Motor neuron (in vitro differentiated cells): ENCODE measurements at regions not wholly inside any gene's neighbourhood (a gene's known extent, or its start where the extent isn't known, plus 50 kb on each side); places are given as distances from the start of the nearest gene placed in this dataset.
A peak's percentile ranks its signal among the peaks of the same experiment; 100 is the strongest.

ENCODE experiments used
- ATAC-seq, 8 experiments: fragments of 200-7000 bp; cut with Tn5 transposase; replicated peaks in 6 of 8; 2 replicates each; pipeline ENCODE4 v1.8.0; 2021; ENCODE audit warnings: mild to moderate bottlenecking in 8 of 8, moderate library complexity in 8 of 8
- H3K27ac ChIP-seq, 2 donors: fragments of 250-450 bp; sonication (Bioruptor Pico); 2 replicates each; pipeline ENCODE4 v1.9.0; 2021; ENCODE audit warnings: antibody characterized with exemption in 2 of 2, mild to moderate bottlenecking in 2 of 2, moderate library complexity in 1 of 2
- H3K4me1 ChIP-seq, 2 donors: fragments of 250-450 bp; sonication (Bioruptor Pico); replicated peaks in 1 of 2; 2 replicates each; pipeline ENCODE4 v1.6.1; 2021; ENCODE audit warnings: antibody characterized with exemption in 2 of 2, mild to moderate bottlenecking in 2 of 2, moderate library complexity in 1 of 2
- H3K4me3 ChIP-seq, 5 donors: fragments of 250-450 bp; sonication (Bioruptor Pico); 2 replicates each; pipeline ENCODE4 v1.9.0; 2021; ENCODE audit warnings: antibody characterized with exemption in 5 of 5, mild to moderate bottlenecking in 5 of 5, moderate library complexity in 4 of 5
- whole genome bisulfite sequencing, 10 experiments: fragments of 450-650 bp; shearing (Covaris generic); methylation state at CpG; one replicate each; pipeline ENCODE4 v1.0.0; 2022; 5-methylcytosine and 5-hydroxymethylcytosine counted together
- in situ Hi-C, 9 experiments: fragments of 400-800 bp; cut with MboI; loops; one replicate each; pipeline ENCODE4 v1.15.0; 2021; ENCODE audit warnings: low sequenced_read_pairs in 9 of 9, low pct_unique_long_range_greater_than_20kb in 2 of 9; ENCODE audit not compliant: unreplicated experiment in 9 of 9

DNA sequence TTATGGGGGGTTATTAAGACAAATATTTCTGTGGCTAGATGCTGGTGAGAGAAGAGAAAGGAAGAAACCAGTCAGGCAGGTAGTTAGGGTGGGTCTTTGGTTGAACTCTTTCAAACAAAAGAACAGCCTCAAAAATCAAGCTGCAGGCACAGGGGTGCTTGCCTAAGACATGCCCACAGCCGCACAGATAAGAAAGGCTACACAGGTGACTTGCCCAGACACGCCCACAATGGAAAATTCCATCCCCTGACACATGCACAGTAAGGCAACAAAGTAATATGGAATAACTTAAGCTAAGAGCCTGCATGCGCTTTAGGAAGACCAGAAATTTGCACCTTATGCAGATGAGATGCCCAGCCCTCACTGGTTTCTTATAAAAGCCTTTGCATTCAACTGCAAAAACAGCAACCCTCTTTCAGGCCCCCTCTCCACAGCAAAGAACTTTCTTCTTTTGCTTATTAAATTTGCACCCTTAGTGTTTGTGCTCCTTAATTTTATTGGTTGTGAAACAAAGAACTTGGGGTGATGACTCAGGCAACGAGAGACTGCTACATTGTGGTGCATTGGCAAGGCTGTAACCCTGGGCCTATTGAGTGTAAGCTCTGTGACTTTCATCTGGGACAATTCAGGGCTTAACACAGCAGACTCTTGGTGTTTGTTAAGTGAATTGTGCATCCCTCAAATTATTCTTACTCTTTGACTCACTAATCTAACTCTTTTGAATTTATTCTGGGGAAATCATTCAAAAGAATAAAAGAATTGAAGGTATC lies 149.4 kb downstream of the RPAP3 start:
- peak; percentile 71 to 96 (median 88) for ATAC-seq
- no peak overlapping the region for H3K27ac ChIP-seq
- peaks cover 0 to 8% of the 10 kb centered on the region in 2 donors for H3K4me1 ChIP-seq
- no peak overlapping the region for H3K4me3 ChIP-seq
- in situ Hi-C loops, result no loop called here
- WGBS, 10 experiments, result 0 to 64% (median 50%) methylated on average over 1 to 4 of the region's 4 CpGs; no CpG with 5 or more reads in 1 of the 10 experiments

DNA sequence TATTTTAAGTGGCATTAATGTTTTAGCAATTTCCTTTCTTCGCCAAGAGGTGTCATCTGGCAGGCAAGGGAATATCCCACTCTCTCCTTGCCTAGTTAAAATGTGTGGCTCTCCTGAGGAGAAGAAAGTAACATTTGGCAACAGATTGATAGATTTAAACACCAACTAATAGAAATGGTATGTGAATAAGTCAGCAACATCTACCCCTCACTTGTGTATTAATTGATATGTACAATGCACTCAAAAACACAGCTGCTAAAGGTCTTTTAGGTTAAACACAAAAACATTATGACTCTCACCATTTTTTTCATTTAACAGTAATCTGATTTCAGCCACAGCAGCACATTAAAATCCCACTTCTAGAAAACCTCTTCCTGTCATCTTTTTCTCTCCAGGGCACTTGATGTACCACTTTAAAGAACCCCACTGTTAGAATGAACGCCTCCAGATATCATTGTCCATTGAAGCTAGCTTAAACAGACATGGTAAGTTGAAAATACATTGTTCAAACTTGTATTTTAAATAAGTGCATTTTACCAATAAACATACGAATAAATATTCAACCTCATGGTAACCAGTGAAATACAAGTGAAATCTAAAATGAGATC lies 151.7 kb downstream of the RPAP3 start:
- H3K4me1 ChIP-seq, result peaks cover 0 to 8% of the 10 kb centered on the region in 2 donors
- ATAC-seq, result no peak
- WGBS, 10 experiments, result 29 to 100% (median 77%) methylated on average over 1 to 3 of the region's 3 CpGs
- in situ Hi-C loops, result no loop called here
- no peak overlapping the region for H3K4me3 ChIP-seq
- no peak overlapping the region for H3K27ac ChIP-seq

DNA sequence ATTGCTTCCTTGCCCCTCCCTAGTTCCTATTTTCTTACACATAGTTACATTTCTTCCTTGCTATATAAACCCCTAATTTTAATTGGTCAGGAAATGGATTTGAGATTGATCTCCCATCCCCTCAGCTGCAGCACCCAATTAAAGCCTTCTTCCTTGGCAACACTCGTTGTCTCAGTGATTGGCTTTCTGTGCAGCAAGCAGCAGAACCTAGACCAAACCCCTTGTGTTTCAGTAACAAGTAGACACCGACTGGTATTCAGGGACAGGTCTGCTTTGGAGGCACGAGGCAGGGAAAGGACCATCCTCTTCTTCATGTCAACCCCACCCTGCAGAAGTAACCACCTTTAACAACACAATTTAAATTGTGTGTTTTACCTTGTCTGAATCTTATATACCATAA lies 152.6 kb downstream of the RPAP3 start:
- 9 to 100% (median 57%) methylated on average over 1 to 3 of the region's 3 CpGs; no CpG with 5 or more reads in 2 of the 10 experiments for WGBS, 10 experiments
- in situ Hi-C loops, result no loop called here
- peaks cover 0 to 8% of the 10 kb centered on the region in 2 donors for H3K4me1 ChIP-seq
- H3K27ac ChIP-seq, result no peak overlapping the region
- no peak for ATAC-seq
- no peak overlapping the region for H3K4me3 ChIP-seq

DNA sequence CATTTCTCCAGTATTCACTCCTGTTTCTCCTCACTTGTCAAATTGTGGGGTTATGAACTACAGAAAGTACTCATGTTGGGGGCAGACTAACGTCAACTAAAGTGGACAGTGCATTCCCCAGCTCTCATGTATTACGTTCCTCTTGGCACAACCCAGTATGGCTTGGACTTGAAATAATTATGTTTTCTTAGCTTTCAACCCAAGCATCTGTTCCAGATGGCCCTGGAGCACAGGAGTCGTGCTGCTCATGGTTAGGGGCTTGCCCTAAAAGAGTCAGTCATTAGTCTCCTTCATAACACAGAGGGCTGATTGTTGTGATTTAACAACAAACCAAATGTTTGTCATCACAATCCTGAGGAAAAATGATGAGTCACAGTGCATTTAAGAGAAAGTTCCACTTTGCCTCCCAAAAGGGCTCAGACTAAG lies 154.4 kb downstream of the RPAP3 start:
- Histone ChIP-seq H3K4me1 (peaks cover 0 to 2% of the 10 kb centered on the region in 2 donors), H3K27ac (no peak overlapping the region), H3K4me3 (no peak overlapping the region)
- in situ Hi-C loops, result no loop called here
- peak in 2 of 8 experiments; percentile 56 to 62 for ATAC-seq
- WGBS, 10 experiments, result 0 to 95% (median 60%) methylated on average over 1 to 3 of the region's 3 CpGs; no CpG with 5 or more reads in 1 of the 10 experiments

DNA sequence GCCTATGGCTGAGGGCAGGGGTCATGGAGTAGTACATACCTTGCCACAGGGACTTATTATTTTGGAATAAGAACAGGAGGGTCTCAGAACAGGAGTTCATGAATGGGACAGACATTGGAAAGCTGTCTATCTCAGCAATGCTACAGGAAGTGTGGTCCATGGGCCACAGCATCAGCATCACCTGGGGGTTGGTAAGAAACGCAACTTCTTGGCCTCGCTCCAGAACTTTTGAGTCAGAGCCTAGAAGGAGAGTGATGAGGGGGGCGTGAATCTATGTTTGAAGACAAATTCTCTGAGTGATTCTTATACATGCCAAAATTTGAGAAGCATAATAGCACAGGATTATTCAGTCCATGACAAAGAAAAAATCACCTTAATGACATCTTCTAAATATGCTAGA lies 156.6 kb downstream of the RPAP3 start:
- in situ Hi-C loops, result no loop called here
- no peaks in the 10 kb centered on the region for H3K4me1 ChIP-seq
- WGBS, 10 experiments, result 18 to 100% (median 79%) methylated on average over 1 to 3 of the region's 3 CpGs; no CpG with 5 or more reads in 2 of the 10 experiments
- H3K4me3 ChIP-seq, result no peak overlapping the region
- ATAC-seq, result no peak
- H3K27ac ChIP-seq, result no peak overlapping the region

DNA sequence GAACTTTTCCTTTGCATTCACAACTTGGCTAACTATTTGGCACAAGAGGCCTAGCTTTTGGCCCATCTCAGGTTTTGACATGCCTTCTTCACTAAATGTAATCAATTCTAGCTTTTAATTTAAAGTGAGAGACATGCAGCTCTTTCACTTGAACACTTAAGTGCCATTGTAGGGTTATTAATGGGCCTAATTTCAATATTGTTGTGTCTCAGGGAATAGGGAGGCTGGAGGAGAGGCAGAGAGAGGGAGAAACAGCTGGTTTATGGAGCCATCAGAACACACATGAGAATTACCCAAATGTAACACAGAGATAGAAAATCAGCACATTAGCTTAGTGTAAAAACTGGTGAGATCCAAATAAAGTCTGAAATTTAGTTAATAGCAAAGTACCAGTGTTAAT lies 157.4 kb downstream of the RPAP3 start:
- Histone ChIP-seq H3K4me1 (no peaks in the 10 kb centered on the region), H3K27ac (no peak overlapping the region), H3K4me3 (no peak overlapping the region)
- in situ Hi-C loops, result no loop called here
- ATAC-seq, result no peak

DNA sequence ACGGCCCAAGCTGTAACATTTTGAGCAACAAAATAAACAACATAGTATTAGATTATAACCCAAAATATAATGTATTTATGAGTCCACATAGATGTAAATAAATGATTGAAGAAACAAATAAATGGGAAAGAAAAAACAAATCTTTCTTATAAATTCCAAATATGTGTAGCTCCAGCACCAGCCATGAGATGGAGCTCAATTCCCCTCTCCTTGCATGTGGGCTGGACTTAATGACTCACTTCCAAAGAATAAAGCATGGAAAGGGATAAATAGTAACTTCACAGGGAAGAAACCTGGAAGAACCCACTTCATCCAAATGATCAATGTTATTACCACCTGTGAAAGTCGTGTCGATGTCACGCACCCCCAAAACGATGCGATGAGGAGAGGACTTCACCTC lies 158.8 kb downstream of the RPAP3 start:
- WGBS, 10 experiments, result 43 to 97% (median 90%) methylated on average over 1 to 6 of the region's 6 CpGs
- ATAC-seq, result peak in 2 of 8 experiments; percentile 36 to 61
- in situ Hi-C loops, result no loop called here

DNA sequence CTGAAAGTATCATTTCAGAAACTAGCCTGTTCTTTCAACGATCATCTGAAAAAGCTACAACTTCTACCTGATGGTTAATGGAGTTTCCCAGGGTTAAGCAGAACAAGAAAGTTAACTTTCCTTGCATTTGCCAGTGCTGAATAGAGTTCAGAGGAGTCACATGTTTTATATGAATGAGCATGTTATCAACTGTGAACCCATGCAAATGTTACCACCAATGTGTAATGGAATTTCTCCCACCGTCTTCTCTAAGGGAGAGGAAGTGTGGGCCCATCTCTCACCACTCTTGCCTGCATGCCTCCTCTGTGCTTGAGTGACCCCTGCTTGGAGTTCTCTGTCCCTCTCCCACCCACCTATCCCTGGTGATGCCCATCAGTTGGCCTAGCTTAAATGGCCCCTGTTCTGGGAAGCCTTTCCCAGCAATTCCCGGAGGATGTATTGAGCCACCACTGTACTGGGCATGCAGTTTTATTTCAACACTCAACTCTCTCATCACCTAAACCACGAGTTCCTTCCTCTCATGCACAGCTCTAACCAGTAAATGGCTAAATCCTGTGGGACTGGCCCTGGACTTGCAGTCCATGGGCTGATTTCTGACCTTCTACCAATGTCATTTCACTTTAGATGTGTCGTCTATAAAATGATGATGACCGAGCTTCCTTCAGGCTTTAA lies 159.8 kb downstream of the RPAP3 start:
- H3K27ac ChIP-seq, result no peak overlapping the region
- WGBS, 10 experiments, result 43 to 100% (median 89%) methylated on average over 1 to 4 of the region's 6 CpGs; no CpG with 5 or more reads in 1 of the 10 experiments
- H3K4me3 ChIP-seq, result no peak overlapping the region
- in situ Hi-C loops, result no loop called here
- H3K4me1 ChIP-seq, result no peaks in the 10 kb centered on the region
- no peak for ATAC-seq

More for the DNA sequence above, 158.8 kb downstream of the RPAP3 start:
- H3K27ac ChIP-seq, result no peak overlapping the region
- no peak overlapping the region for H3K4me3 ChIP-seq
- no peaks in the 10 kb centered on the region for H3K4me1 ChIP-seq

DNA sequence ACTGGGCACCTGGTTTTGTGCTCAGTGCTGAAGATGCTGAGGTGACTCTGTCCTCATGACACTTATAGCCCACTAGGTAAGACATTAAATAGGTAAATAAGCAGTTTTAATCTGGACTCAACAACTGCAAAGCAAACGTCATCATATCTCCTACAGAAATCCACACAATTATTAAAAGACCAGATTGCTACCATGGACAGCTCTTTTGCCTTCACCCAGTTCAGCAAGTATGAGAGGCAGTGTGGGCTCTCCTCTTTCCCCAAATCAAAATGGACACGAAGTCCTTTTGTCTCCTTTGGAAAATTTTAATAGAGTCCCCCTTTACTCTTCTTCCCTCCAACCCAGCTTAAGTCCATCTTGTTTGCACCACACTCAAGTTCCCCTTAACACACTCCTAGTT lies 171.1 kb downstream of the RPAP3 start:
- Histone ChIP-seq H3K4me1 (no peaks in the 10 kb centered on the region), H3K27ac (no peak overlapping the region), H3K4me3 (no peak overlapping the region)
- in situ Hi-C loops, result no loop called here
- no peak for ATAC-seq
- WGBS, 10 experiments, result 0 to 57% (median 15%) methylated on average over 1 to 2 of the region's 2 CpGs

DNA sequence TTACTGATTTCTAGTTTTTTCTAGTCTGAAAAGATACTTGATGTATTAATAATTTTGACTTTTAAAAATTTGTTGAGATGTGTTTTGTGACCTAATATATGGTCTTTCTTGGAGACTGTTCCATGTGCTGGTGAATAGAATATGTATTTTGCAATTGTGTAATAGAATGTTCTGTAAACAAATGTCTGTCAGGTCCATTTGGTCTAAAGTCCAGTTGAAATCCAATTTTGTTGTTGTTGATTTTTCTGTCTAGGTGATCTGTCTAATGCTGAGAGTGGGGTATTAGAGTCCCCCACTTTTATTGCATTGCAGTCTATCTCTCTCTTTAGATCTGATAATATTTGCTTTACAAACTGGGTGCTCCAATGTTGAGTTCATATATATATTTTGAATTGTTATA lies 175.8 kb downstream of the RPAP3 start:
- no peak overlapping the region for H3K4me3 ChIP-seq
- H3K27ac ChIP-seq, result no peak overlapping the region
- no peaks in the 10 kb centered on the region for H3K4me1 ChIP-seq
- no peak for ATAC-seq
- in situ Hi-C loops, result no loop called here

DNA sequence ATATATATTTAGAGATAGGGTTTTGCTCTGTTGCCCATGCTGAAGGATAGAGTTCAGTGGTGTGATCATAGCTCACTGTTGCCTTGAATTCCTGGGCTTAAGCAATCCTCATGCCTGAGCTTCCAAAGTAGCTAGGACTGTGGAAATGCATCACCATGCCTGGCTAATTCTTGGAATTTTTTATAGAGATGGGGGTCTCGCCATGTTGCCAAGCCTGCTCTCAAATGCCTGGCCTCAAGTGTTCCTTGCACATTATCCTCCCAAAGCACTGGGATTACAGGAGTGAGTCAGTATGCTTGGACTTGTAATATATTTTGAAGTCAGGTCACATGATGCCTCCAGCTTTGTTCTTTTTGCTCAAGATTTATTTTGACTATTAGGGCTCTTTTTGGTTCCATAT lies 178.0 kb downstream of the RPAP3 start:
- in situ Hi-C loops, result no loop called here
- Histone ChIP-seq H3K27ac (no peak overlapping the region), H3K4me3 (no peak overlapping the region), H3K4me1 (no peaks in the 10 kb centered on the region)
- WGBS, 10 experiments, result 0 to 100% (median 50%) methylated on average over 1 of the region's 1 CpG; no CpG with 5 or more reads in 4 of the 10 experiments
- peak in 1 of 8 experiments; percentile 23 for ATAC-seq

DNA sequence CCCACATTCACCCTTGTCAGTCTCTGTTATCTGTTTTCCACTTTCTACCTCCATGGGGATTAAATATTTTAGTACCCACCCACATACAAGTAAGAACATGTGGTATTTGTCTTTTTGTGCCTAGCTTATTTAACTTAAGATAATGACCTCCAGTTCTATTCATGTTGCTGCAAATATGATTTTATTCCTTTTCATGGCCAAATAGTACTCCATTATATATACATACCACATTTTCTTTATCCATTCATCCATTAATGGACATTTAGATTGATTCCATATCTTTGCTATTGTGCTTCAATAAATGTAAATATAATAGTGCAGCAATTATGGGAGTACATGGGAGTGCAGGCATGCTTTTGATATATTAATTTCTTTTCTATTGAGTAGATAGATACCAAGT lies 185.8 kb downstream of the RPAP3 start:
- Histone ChIP-seq H3K27ac (no peak overlapping the region), H3K4me3 (no peak overlapping the region), H3K4me1 (no peaks in the 10 kb centered on the region)
- ATAC-seq, result no peak
- in situ Hi-C loops, result no loop called here

DNA sequence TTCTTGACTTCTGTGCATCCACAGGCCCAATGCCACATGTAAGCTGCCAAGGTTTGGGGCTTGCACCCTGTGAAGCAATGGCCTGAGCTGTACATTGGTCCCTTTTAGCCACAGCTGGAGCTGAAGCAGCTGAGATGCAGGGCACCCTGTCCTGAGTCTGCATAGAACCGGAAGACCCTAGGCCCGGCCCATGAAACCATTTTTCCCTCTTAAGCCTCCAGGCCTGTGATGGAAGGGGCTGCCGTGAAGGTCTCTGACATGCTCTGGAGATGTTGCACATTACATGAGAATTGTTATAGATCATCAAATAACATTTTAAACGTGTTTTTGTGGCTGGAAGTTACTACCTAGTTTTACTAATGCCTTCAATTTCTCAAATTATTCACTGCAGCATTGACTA lies 188.7 kb downstream of the RPAP3 start:
- Histone ChIP-seq H3K27ac (no peak overlapping the region), H3K4me3 (no peak overlapping the region), H3K4me1 (no peaks in the 10 kb centered on the region)
- ATAC-seq, result no peak
- in situ Hi-C loops, result no loop called here
- WGBS, 10 experiments, result 20 to 100% (median 68%) methylated on average over 1 to 4 of the region's 4 CpGs; no CpG with 5 or more reads in 3 of the 10 experiments
